Stimulated activated CD8-positive, alpha-beta memory T cell treated with anti-CD3 and anti-CD28 coated beads, Interleukin-7, amount 100 ng/mL, for 48 hours (primary cell): ENCODE measurements at regions not wholly inside any gene's neighbourhood (a gene's known extent, or its start where the extent isn't known, plus 50 kb on each side); places are given as distances from the start of the nearest gene placed in this dataset.

Experiments
- DNase-seq, 2 donors: peaks; one replicate each; pipeline ENCODE4 v3.0.0-alpha.2; 2020; ENCODE audit warnings: low read depth in 1 of 2; ENCODE audit errors: extremely low read depth in 1 of 2

- no peak for DNase-seq
Measured at GRCh38 chr19:32188921-32189320, 156.5 kb upstream of the ZNF507 start.

- no peak for DNase-seq
Measured at GRCh38 chr19:32189956-32190706, 155.3 kb upstream of the ZNF507 start.

GRCh38 chr19:32191921-32192320, 153.5 kb upstream of the ZNF507 start:
- no peak for DNase-seq

GRCh38 chr19:32195706-32196610, 149.5 kb upstream of the ZNF507 start:
- DNase-seq = no peak

GRCh38 chr19:32196690-32197420, 148.6 kb upstream of the ZNF507 start:
- DNase-seq = no peak

GRCh38 chr19:32197896-32198882, 147.2 kb upstream of the ZNF507 start:
- no peak for DNase-seq

GRCh38 chr19:32199501-32200040, 145.8 kb upstream of the ZNF507 start:
- DNase-seq = no peak

- DNase-seq = no peak
Measured at GRCh38 chr19:32200312-32201038, 144.9 kb upstream of the ZNF507 start.

- DNase-seq = no peak
Measured at GRCh38 chr19:32201211-32201610, 144.2 kb upstream of the ZNF507 start.

- no peak for DNase-seq
Measured at GRCh38 chr19:32201636-32202051, 143.8 kb upstream of the ZNF507 start.

- no peak for DNase-seq
Measured at GRCh38 chr19:32202244-32202643, 143.2 kb upstream of the ZNF507 start.

GRCh38 chr19:32203161-32203560, 142.2 kb upstream of the ZNF507 start:
- DNase-seq = no peak

GRCh38 chr19:32206065-32206464, 139.3 kb upstream of the ZNF507 start:
- no peak for DNase-seq

GRCh38 chr19:32208060-32208459, 137.3 kb upstream of the ZNF507 start:
- no peak for DNase-seq

- DNase-seq = no peak
Measured at GRCh38 chr19:32219392-32219791, 126.0 kb upstream of the ZNF507 start.

GRCh38 chr19:32219881-32220472, 125.4 kb upstream of the ZNF507 start:
- DNase-seq = no peak

GRCh38 chr19:32220951-32221350, 124.5 kb upstream of the ZNF507 start:
- DNase-seq = no peak

GRCh38 chr19:32222556-32222955, 122.9 kb upstream of the ZNF507 start:
- DNase-seq = no peak

GRCh38 chr19:32223106-32223505, 122.3 kb upstream of the ZNF507 start:
- no peak for DNase-seq
